Muscle of leg (tissue), 3 donors: ENCODE measurements at regions not wholly inside any gene's neighbourhood (a gene's known extent, or its start where the extent isn't known, plus 50 kb on each side); places are given as distances from the start of the nearest gene placed in this dataset.

ENCODE experiments used
- DNase-seq: peaks from one replicate; pipeline ENCODE4 v3.0.0; 2013
- H3K27ac ChIP-seq: one replicate; pipeline ENCODE4 v1.5.1; 2013; ENCODE audit warnings: mild to moderate bottlenecking, low read length, control low read depth
- H3K27me3 ChIP-seq: one replicate; pipeline ENCODE4 v1.6.1; 2013; ENCODE audit warnings: low read length; ENCODE audit not compliant: control insufficient read depth, insufficient read depth
- H3K36me3 ChIP-seq: one replicate; pipeline ENCODE4 v1.6.1; 2013; ENCODE audit warnings: low read length; ENCODE audit not compliant: control insufficient read depth, insufficient read depth
- H3K4me1 ChIP-seq: one replicate; pipeline ENCODE4 v1.6.1; 2013; ENCODE audit warnings: low read length; ENCODE audit not compliant: control insufficient read depth, insufficient read depth
- H3K4me3 ChIP-seq: one replicate; pipeline ENCODE4 v1.5.1; 2013; ENCODE audit warnings: low read length, control low read depth
- H3K9me3 ChIP-seq: replicated peaks from 2 replicates; pipeline ENCODE4 v1.6.1; 2013; ENCODE audit warnings: low read depth, low read length; ENCODE audit not compliant: control insufficient read depth
- WGBS: methylation state at CpG from one replicate; pipeline ENCODE4 v1.1.5; 2013; ENCODE audit warnings: missing lambda C conversion rate; ENCODE audit not compliant: insufficient coverage; 5-methylcytosine and 5-hydroxymethylcytosine counted together

DNA sequence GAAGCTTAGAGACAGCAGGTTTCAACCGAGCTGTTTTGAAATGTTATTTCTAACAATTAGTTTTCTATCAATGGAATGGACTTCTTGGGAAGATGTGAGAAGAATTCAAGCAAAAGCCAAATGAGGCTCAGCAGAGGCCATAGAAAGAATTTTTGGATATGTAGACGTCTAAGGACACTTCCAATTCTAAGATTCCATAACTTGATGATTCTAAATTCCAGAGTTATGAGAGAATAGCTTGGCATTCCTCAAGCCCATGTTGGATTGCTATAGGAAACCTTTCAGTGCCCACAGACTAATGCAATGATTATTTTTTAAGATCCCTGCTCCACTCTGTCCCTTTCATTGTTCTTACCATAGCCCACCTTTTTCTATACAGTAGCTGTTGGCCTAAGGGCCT lies 77.2 kb upstream of the PALS2 start:
- Histone ChIP-seq H3K27ac (no peak overlapping the region), H3K9me3 (no peaks in the 10 kb centered on the region), H3K4me1 (no peaks in the 10 kb centered on the region), H3K4me3 (no peak overlapping the region), H3K27me3 (no peaks in the 10 kb centered on the region), H3K36me3 (no peaks in the 10 kb centered on the region)
- DNase-seq, result peak; percentile 5
- no CpG with 5 or more reads among the region's 2 CpGs for WGBS

DNA sequence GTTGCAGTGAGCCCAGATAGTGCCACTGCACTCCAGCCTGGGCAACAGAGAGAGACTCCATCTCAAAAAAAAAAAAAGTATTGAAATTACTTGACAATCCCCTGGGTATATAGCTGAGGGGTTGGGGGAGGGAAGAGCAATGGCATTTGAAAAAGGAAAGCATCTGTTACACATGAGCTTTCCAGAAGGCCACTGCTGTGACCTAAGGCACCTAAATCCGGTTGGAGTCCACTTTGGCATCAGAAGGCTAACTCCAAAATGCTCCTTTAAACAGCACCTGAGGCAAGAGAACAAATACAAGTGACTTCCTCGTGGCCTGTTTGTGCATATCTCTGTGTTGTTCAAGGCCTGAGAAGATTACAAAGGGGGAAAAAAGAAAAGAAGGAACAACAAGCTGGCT lies 74.8 kb upstream of the PALS2 start:
- Histone ChIP-seq H3K4me3 (no peak overlapping the region), H3K27me3 (no peaks in the 10 kb centered on the region), H3K27ac (no peak overlapping the region), H3K9me3 (no peaks in the 10 kb centered on the region), H3K4me1 (no peaks in the 10 kb centered on the region), H3K36me3 (no peaks in the 10 kb centered on the region)
- no peak for DNase-seq
- 60% methylated on average over 1 of the region's 2 CpGs for WGBS

DNA sequence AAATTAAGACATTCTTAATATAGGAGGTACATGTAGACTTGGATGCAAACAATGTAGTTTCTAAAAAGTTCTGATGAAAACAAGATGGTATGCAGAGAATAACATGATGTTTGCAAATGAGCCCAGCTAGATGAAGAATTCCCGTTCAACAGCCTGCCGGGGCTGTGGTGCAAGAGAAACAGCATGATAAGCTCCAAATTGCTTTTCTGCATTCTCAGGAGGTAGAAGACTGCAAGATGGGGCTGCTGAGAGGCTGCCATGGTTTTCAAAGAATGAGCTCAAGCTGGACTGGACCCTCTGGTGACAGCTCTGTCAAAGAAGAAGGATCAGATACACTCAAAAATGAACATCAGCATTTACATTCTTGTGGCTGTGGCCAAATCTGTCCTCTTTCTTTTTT lies 73.4 kb upstream of the PALS2 start:
- Histone ChIP-seq H3K4me1 (no peaks in the 10 kb centered on the region), H3K27me3 (no peaks in the 10 kb centered on the region), H3K27ac (no peak overlapping the region), H3K9me3 (no peaks in the 10 kb centered on the region), H3K4me3 (no peak overlapping the region), H3K36me3 (no peaks in the 10 kb centered on the region)
- no peak for DNase-seq
- 44% methylated on average over 2 of the region's 2 CpGs for WGBS

DNA sequence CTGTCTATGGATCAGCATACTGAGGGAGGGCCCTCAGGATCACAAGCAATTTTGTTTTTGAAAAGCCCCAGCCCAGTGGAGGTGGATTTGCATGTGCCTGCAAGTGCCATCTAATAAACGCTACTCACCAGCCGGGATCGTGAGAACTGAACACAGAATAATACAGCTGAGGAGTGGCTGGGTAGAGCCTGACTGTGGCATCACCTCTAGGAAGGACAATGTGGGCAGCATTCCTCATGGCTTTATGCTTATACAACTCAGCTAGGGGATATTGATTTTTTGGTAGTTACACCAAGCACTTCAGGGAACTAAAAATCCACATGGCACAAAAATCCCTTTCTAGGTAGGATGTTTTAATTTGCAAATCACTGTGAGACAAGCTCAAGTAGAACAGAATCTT lies 72.7 kb upstream of the PALS2 start:
- DNase-seq, result no peak
- 93% methylated on average over 2 of the region's 3 CpGs for WGBS
- Histone ChIP-seq H3K27me3 (no peaks in the 10 kb centered on the region), H3K27ac (no peak overlapping the region), H3K36me3 (no peaks in the 10 kb centered on the region), H3K4me1 (no peaks in the 10 kb centered on the region), H3K4me3 (no peak overlapping the region), H3K9me3 (no peaks in the 10 kb centered on the region)

DNA sequence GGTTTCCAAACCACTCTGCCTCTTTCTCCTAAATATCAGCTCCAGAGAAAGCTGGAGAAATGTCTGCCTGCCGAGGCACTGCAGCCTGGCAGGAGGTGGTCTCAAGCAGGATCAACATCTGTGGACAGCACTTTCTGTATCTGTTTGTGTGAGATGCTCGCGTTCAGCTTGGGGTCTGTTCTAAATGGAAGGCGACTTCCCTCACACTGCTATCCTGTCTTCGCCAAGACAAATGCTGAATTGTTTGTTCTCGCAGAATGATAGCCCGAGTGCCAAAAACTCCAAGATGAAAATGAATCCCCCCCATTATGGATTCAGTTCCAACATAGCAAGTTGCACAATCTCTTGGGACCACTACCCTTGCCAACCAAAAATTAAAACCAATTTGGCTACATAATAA lies 72.2 kb upstream of the PALS2 start:
- Histone ChIP-seq H3K4me3 (no peak overlapping the region), H3K27ac (no peak overlapping the region), H3K9me3 (no peaks in the 10 kb centered on the region), H3K36me3 (no peaks in the 10 kb centered on the region), H3K27me3 (no peaks in the 10 kb centered on the region), H3K4me1 (no peaks in the 10 kb centered on the region)
- DNase-seq, result peak; percentile 16
- WGBS, result 65% methylated on average over 2 of the region's 7 CpGs

DNA sequence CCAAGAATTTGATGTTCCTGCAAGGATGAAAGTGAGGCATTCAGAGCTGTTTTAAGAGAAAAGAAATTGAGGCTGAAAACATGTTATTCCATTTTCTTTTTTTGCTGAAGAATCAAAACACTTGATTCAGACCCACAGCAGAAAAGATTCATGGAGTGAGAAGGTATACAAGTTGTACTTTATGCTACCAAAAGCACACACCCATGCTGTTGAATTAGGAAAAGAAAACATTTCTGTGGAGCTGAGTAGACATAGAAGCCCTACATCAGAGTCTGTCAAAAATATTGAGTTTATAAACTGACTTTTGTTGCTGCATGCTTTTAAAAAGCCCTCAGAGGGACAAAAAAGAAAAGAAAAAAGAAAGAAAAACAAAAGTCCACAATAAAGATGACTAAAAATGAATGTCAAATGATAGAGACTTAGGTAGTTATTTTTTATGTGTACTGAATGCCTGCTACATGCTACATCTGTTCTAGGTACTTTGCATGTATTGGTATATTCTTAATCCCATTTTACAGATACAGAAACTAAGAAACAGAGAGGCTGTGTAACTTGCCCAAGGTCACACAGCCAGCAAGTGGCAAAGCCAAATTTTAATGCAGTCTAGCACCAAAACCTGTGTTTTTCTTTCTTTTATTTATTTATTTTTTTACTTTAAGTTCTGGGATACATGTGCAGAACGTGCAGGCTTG lies 71.7 kb upstream of the PALS2 start:
- no peaks in the 10 kb centered on the region for H3K9me3 ChIP-seq
- WGBS, result no CpG with 5 or more reads among the region's 1 CpG
- no peak overlapping the region for H3K27ac ChIP-seq
- H3K4me1 ChIP-seq, result no peaks in the 10 kb centered on the region
- H3K36me3 ChIP-seq, result no peaks in the 10 kb centered on the region
- no peak for DNase-seq
- no peak overlapping the region for H3K4me3 ChIP-seq
- H3K27me3 ChIP-seq, result no peaks in the 10 kb centered on the region

DNA sequence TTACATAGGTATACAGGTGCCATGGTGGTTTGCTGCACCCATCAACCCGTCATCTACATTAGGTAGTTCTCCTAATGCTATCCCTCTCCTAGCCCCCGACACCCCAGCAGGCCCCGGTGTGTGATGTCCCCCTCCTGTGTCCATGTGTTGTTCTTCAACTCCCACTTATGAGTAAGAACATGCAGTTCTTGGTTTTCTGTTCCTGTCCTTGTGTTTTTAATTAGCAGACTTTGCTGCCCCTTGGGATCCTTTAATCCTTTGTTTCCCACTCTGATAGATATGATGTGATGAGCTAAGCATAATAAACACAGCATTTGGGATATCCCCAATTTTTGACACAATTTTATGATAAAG lies 71.1 kb upstream of the PALS2 start:
- WGBS, result 67% methylated on average over 1 of the region's 3 CpGs
- no peaks in the 10 kb centered on the region for H3K36me3 ChIP-seq
- H3K9me3 ChIP-seq, result no peaks in the 10 kb centered on the region
- no peak overlapping the region for H3K4me3 ChIP-seq
- no peak overlapping the region for H3K27ac ChIP-seq
- DNase-seq, result no peak
- H3K4me1 ChIP-seq, result no peaks in the 10 kb centered on the region
- H3K27me3 ChIP-seq, result no peaks in the 10 kb centered on the region

DNA sequence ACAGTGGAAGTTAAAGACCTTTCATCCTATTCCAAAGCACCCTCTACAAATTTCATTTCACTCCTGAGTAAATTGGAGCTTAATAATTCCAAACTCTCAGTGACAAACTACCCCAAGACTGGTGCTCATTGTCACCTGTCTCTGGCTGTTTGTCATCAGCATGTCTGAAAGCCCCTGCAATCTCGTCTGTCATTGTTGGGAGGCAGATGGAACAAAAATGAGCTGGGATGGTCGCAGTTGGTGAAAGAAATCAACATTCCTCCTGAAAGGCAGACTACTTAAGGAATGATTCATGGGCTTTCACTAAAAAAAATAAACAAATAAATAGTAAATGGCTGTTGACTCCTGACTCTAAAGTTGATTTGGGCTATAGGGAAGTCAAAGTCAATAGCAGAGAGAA lies 69.7 kb upstream of the PALS2 start:
- Histone ChIP-seq H3K4me1 (no peaks in the 10 kb centered on the region), H3K9me3 (no peaks in the 10 kb centered on the region), H3K27me3 (no peaks in the 10 kb centered on the region), H3K27ac (no peak overlapping the region), H3K4me3 (no peak overlapping the region), H3K36me3 (no peaks in the 10 kb centered on the region)
- no peak for DNase-seq
- WGBS, result no CpG with 5 or more reads among the region's 2 CpGs

DNA sequence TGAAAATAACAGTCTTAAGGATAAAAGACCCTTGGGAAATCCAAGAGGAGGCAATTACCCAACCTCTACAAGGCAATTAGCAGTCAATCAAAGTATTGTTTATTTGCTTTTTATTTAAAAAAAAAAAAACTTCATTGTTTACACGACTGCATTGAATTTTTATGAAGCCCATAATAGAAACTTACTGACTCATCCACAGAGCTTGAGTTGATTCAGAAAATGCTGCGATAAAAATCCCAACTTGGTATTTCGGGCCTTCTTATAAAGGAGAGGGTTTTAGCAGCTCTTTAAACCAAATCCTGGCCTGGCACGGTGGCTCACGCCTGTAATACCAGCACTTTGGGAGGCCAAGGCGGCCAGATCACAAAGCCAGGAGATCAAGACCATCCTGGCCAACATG lies 69.2 kb upstream of the PALS2 start:
- no peaks in the 10 kb centered on the region for H3K27me3 ChIP-seq
- H3K9me3 ChIP-seq, result no peaks in the 10 kb centered on the region
- no peak overlapping the region for H3K27ac ChIP-seq
- H3K4me3 ChIP-seq, result no peak overlapping the region
- no peaks in the 10 kb centered on the region for H3K36me3 ChIP-seq
- DNase-seq, result no peak
- H3K4me1 ChIP-seq, result no peaks in the 10 kb centered on the region
- WGBS, result 93% methylated on average over 2 of the region's 6 CpGs

DNA sequence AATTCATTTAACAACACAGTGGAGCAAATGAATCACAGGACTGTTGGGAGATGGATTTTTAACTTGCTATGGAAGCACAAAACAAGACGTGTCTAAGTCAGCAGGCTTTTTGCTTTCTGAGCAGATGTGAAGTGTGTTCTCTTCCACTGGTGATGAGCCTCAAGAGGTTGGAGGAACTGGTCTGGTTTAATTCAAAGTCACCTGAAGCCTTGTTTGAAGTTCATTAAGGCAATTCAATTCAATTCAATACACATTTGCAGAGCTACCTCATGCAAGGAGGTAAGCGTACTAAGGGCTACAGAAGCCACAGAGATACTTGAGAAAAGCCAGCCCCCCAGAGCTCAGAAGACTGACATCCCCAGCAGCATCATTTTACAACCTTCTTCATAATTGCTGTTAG lies 68.4 kb upstream of the PALS2 start:
- H3K36me3 ChIP-seq, result no peaks in the 10 kb centered on the region
- H3K9me3 ChIP-seq, result no peaks in the 10 kb centered on the region
- WGBS, result 80% methylated on average over 1 of the region's 2 CpGs
- H3K27ac ChIP-seq, result no peak overlapping the region
- no peak for DNase-seq
- H3K27me3 ChIP-seq, result no peaks in the 10 kb centered on the region
- no peak overlapping the region for H3K4me3 ChIP-seq
- H3K4me1 ChIP-seq, result no peaks in the 10 kb centered on the region

DNA sequence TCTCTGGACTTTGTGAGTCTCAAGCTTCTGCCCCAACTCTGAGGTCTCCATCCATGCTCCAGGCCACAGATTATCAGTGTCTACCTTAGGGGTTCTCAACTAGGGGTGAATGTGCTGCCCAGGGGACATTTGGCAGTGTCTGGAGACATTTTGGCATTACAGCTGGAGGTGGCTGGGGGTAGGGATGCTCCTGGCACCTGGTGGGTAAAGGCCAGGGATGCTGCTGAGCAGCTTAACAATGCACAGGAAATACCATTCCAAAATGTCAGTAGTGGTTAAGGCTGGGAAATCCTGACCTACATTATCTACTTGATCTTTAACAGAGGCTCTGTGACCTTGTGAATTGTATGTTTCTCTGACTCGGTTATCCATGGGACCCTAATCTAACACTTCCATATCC lies 67.3 kb upstream of the PALS2 start:
- no peaks in the 10 kb centered on the region for H3K27me3 ChIP-seq
- DNase-seq, result no peak
- H3K4me3 ChIP-seq, result no peak overlapping the region
- no peaks in the 10 kb centered on the region for H3K36me3 ChIP-seq
- H3K4me1 ChIP-seq, result no peaks in the 10 kb centered on the region
- WGBS, result no CpG with 5 or more reads among the region's 1 CpG
- H3K9me3 ChIP-seq, result no peaks in the 10 kb centered on the region
- H3K27ac ChIP-seq, result no peak overlapping the region
